Subcutaneous abdominal adipose tissue (tissue), 5 donors: ENCODE measurements at regions not wholly inside any gene's neighbourhood (a gene's known extent, or its start where the extent isn't known, plus 50 kb on each side); places are given as distances from the start of the nearest gene placed in this dataset.
"Not testable (repeated sequence)": the region's sequence is repeated elsewhere in the genome, so short reads cannot be mapped to it uniquely, and the experiment has no call there.

Source experiments
- H3K27ac ChIP-seq: one replicate; pipeline ENCODE4 v1.7.0; 2013; ENCODE audit warnings: low read depth, mild to moderate bottlenecking, inconsistent platforms, low read length, moderate library complexity
- H3K27me3 ChIP-seq, 5 donors: one replicate each; pipeline ENCODE4 v1.7.0; 2013; ENCODE audit warnings: low read length in 5 of 5, inconsistent platforms in 1 of 5; ENCODE audit not compliant: control insufficient read depth in 5 of 5, insufficient read depth in 4 of 5
- H3K36me3 ChIP-seq, 5 donors: one replicate each; pipeline ENCODE4 v1.7.0; 2013; ENCODE audit warnings: low read length in 5 of 5; ENCODE audit not compliant: control insufficient read depth in 5 of 5, insufficient read depth in 5 of 5
- H3K4me1 ChIP-seq, 5 donors: one replicate each; pipeline ENCODE4 v1.7.0; 2013; ENCODE audit warnings: low read length in 5 of 5, mild to moderate bottlenecking in 3 of 5, moderate library complexity in 1 of 5; ENCODE audit not compliant: control insufficient read depth in 5 of 5, insufficient read depth in 5 of 5
- H3K4me3 ChIP-seq, 5 donors: one replicate each; pipeline ENCODE4 v1.7.0; 2013; ENCODE audit warnings: low read length in 5 of 5, low read depth in 1 of 5
- H3K9ac ChIP-seq, 5 donors: one replicate each; pipeline ENCODE4 v1.7.0; 2013; ENCODE audit warnings: low read length in 5 of 5, mild to moderate bottlenecking in 4 of 5, moderate library complexity in 3 of 5
- H3K9me3 ChIP-seq, 5 donors: one replicate each; pipeline ENCODE4 v1.7.0; 2013; ENCODE audit warnings: low read length in 5 of 5; ENCODE audit not compliant: control insufficient read depth in 5 of 5
- donor health status: healthy.
- donor health status: healthy.
- donor health status: healthy.
- donor health status: healthy.
- donor health status: healthy.

GRCh38 chr3:106294121-106294520 is 425.3 kb upstream of the CBLB start:
- Histone ChIP-seq H3K9ac (no peak overlapping the region), H3K27ac (no peak overlapping the region), H3K36me3 (no peaks in the 10 kb centered on the region), H3K4me3 (no peak overlapping the region), H3K9me3 (no peaks in the 10 kb centered on the region), H3K27me3 (no peaks in the 10 kb centered on the region), H3K4me1 (no peaks in the 10 kb centered on the region)

GRCh38 chr3:106296062-106296461 is 427.2 kb upstream of the CBLB start:
- Histone ChIP-seq H3K4me3 (no peak overlapping the region), H3K9ac (no peak overlapping the region), H3K36me3 (no peaks in the 10 kb centered on the region), H3K9me3 (no peaks in the 10 kb centered on the region), H3K27ac (no peak overlapping the region), H3K4me1 (peaks cover 0 to 4% (median 0%) of the 10 kb centered on the region in 5 donors), H3K27me3 (no peaks in the 10 kb centered on the region)

GRCh38 chr3:106299300-106300098 is 430.7 kb upstream of the CBLB start:
- Histone ChIP-seq H3K4me3 (no peak overlapping the region), H3K9ac (no peak overlapping the region), H3K4me1 (peaks cover 0 to 7% (median 0%) of the 10 kb centered on the region in 5 donors), H3K9me3 (no peaks in the 10 kb centered on the region), H3K36me3 (no peaks in the 10 kb centered on the region), H3K27ac (no peak overlapping the region), H3K27me3 (no peaks in the 10 kb centered on the region)

GRCh38 chr3:106302451-106303221 is 433.8 kb upstream of the CBLB start:
- Histone ChIP-seq H3K4me3 (no peak overlapping the region), H3K9me3 (no peaks in the 10 kb centered on the region), H3K4me1 (peaks cover 0 to 22% (median 0%) of the 10 kb centered on the region in 5 donors), H3K27me3 (no peaks in the 10 kb centered on the region), H3K36me3 (no peaks in the 10 kb centered on the region), H3K27ac (no peak overlapping the region), H3K9ac (no peak overlapping the region)

GRCh38 chr3:106303766-106304165 is 435.0 kb upstream of the CBLB start:
- H3K9me3 ChIP-seq, result no peaks in the 10 kb centered on the region
- peaks cover 0 to 22% (median 0%) of the 10 kb centered on the region in 5 donors for H3K4me1 ChIP-seq
- no peaks in the 10 kb centered on the region for H3K36me3 ChIP-seq
- no peaks in the 10 kb centered on the region for H3K27me3 ChIP-seq
- no peak overlapping the region for H3K27ac ChIP-seq
- no peak overlapping the region for H3K4me3 ChIP-seq
- no peak overlapping the region for H3K9ac ChIP-seq

- H3K27me3 ChIP-seq, result no peaks in the 10 kb centered on the region
- H3K27ac ChIP-seq, result no peak overlapping the region
- H3K9me3 ChIP-seq, result no peaks in the 10 kb centered on the region
- H3K9ac ChIP-seq, result no peak overlapping the region
- H3K4me3 ChIP-seq, result no peak overlapping the region
- peaks cover 0 to 18% (median 0%) of the 10 kb centered on the region in 5 donors for H3K4me1 ChIP-seq
- H3K36me3 ChIP-seq, result no peaks in the 10 kb centered on the region
Observed at GRCh38 chr3:106305127-106305526, 436.3 kb upstream of the CBLB start.

GRCh38 chr3:106305882-106306435 is 437.1 kb upstream of the CBLB start:
- Histone ChIP-seq H3K9me3 (no peaks in the 10 kb centered on the region), H3K36me3 (no peaks in the 10 kb centered on the region), H3K27me3 (no peaks in the 10 kb centered on the region), H3K9ac (no peak overlapping the region), H3K27ac (no peak overlapping the region), H3K4me1 (peaks cover 0 to 18% (median 0%) of the 10 kb centered on the region in 5 donors), H3K4me3 (no peak overlapping the region)

GRCh38 chr3:106309274-106309673 is 440.5 kb upstream of the CBLB start:
- no peaks in the 10 kb centered on the region for H3K27me3 ChIP-seq
- H3K4me1 ChIP-seq, result peaks cover 0 to 17% (median 0%) of the 10 kb centered on the region in 5 donors
- H3K4me3 ChIP-seq, result no peak overlapping the region
- no peak overlapping the region for H3K9ac ChIP-seq
- H3K9me3 ChIP-seq, result no peaks in the 10 kb centered on the region
- H3K27ac ChIP-seq, result no peak overlapping the region
- H3K36me3 ChIP-seq, result no peaks in the 10 kb centered on the region

GRCh38 chr3:106309798-106310197 is 441.0 kb upstream of the CBLB start:
- H3K9ac ChIP-seq, H3K9me3 ChIP-seq, H3K36me3 ChIP-seq, H3K4me3 ChIP-seq, H3K27ac ChIP-seq, H3K27me3 ChIP-seq: not testable (repeated sequence)
- peaks cover 0 to 12% (median 0%) of the 10 kb centered on the region in 5 donors for H3K4me1 ChIP-seq
